HepG2 (cell line): ENCODE measurements at regions not wholly inside any gene's neighbourhood (a gene's known extent, or its start where the extent isn't known, plus 50 kb on each side); places are given as distances from the start of the nearest gene placed in this dataset.

Experiments used
- ADNP ChIP-seq: sonication (generic); formaldehyde crosslinking; IDR thresholded peaks from 2 replicates; pipeline ENCODE4 v1.4.0; 2020; ENCODE audit warnings: missing genetic modification reagents
- ARNT2 ChIP-seq: sonication (generic); formaldehyde crosslinking; IDR thresholded peaks from 2 replicates; pipeline ENCODE4 v1.8.0; 2022; ENCODE audit warnings: mild to moderate bottlenecking, low read depth, missing genetic modification reagents, moderate library complexity
- BORCS8-MEF2B ChIP-seq: sonication (generic); formaldehyde crosslinking; IDR thresholded peaks from 2 replicates; pipeline ENCODE4 v1.8.0; 2022; ENCODE audit warnings: mild to moderate bottlenecking, missing genetic modification reagents
- FOSL1 ChIP-seq: sonication (generic); formaldehyde crosslinking; IDR thresholded peaks from 2 replicates; pipeline ENCODE4 v1.9.0; 2021; ENCODE audit warnings: missing genetic modification reagents, borderline replicate concordance
- FOXK1 ChIP-seq: sonication (generic); formaldehyde crosslinking; IDR thresholded peaks from 2 replicates; pipeline ENCODE4 v1.4.0; 2020; ENCODE audit warnings: low read depth, missing genetic modification reagents, borderline replicate concordance
- HDAC2 ChIP-seq: sonication (generic); formaldehyde crosslinking; IDR thresholded peaks from 2 replicates; pipeline ENCODE4 v1.4.0; 2020; ENCODE audit warnings: missing genetic modification reagents
- KDM5B ChIP-seq: sonication (generic); formaldehyde crosslinking; IDR thresholded peaks from 2 replicates; pipeline ENCODE4 v1.4.0; 2020; ENCODE audit warnings: missing genetic modification reagents, mild to moderate bottlenecking, borderline replicate concordance
- MTA1 ChIP-seq: sonication (generic); formaldehyde crosslinking; IDR thresholded peaks from 2 replicates; pipeline ENCODE4 v1.4.0; 2020; ENCODE audit warnings: missing genetic modification reagents, mild to moderate bottlenecking, borderline replicate concordance
- NFKB2 ChIP-seq: sonication (generic); formaldehyde crosslinking; IDR thresholded peaks from 2 replicates; pipeline ENCODE4 v1.4.0; 2020; ENCODE audit warnings: missing genetic modification reagents, borderline replicate concordance
- PAX8 ChIP-seq: sonication (generic); formaldehyde crosslinking; IDR thresholded peaks from 2 replicates; pipeline ENCODE4 v1.8.0; 2022; ENCODE audit warnings: mild to moderate bottlenecking, missing genetic modification reagents, borderline replicate concordance
- SIN3B ChIP-seq: fragments of 150-350 bp; IDR thresholded peaks from 2 replicates; pipeline ENCODE4 v1.6.1; 2014; ENCODE audit warnings: low read length
- SMARCE1 ChIP-seq: fragments of 450-650 bp; IDR thresholded peaks from 2 replicates; pipeline ENCODE4 v1.6.1; 2017; ENCODE audit warnings: borderline replicate concordance
- TBX3 ChIP-seq: fragments of 450-650 bp; IDR thresholded peaks from 2 replicates; pipeline ENCODE4 v1.6.1; 2017; ENCODE audit warnings: antibody characterized with exemption, mild to moderate bottlenecking, inconsistent platforms, borderline replicate concordance
- TRIM22 ChIP-seq: fragments of 450-650 bp; IDR thresholded peaks from 2 replicates; pipeline ENCODE4 v1.6.1; 2017
- ZFP62 ChIP-seq: sonication (generic); formaldehyde crosslinking; IDR thresholded peaks from 2 replicates; pipeline ENCODE4 v1.4.0; 2020; ENCODE audit warnings: missing genetic modification reagents
- ZNF260 ChIP-seq: sonication (generic); formaldehyde crosslinking; IDR thresholded peaks from 2 replicates; pipeline ENCODE4 v1.4.0; 2020; ENCODE audit warnings: missing genetic modification reagents, low read depth, mild to moderate bottlenecking, borderline replicate concordance
- ZNF597 ChIP-seq: sonication (generic); formaldehyde crosslinking; IDR thresholded peaks from 2 replicates; pipeline ENCODE4 v1.5.0; 2020; ENCODE audit warnings: missing genetic modification reagents
- ZNF607 ChIP-seq: sonication (generic); formaldehyde crosslinking; IDR thresholded peaks from 2 replicates; pipeline ENCODE4 v1.5.1; 2020; ENCODE audit warnings: missing genetic modification reagents, mild to moderate bottlenecking, borderline replicate concordance
- ZNF891 ChIP-seq: sonication (generic); formaldehyde crosslinking; IDR thresholded peaks from 2 replicates; pipeline ENCODE4 v1.5.0; 2020; ENCODE audit warnings: mild to moderate bottlenecking, missing genetic modification reagents
- ZSCAN30 ChIP-seq: sonication (generic); formaldehyde crosslinking; IDR thresholded peaks from 2 replicates; pipeline ENCODE4 v1.5.0; 2020; ENCODE audit warnings: mild to moderate bottlenecking, missing genetic modification reagents
- TF ChIP-seq, protein P1 (sequence below): sonication (generic); formaldehyde crosslinking; IDR thresholded peaks from 2 replicates; pipeline ENCODE4 v1.4.0; 2020; ENCODE audit warnings: low read depth, mild to moderate bottlenecking, missing genetic modification reagents
- TF ChIP-seq, protein P2 (sequence below): sonication (generic); formaldehyde crosslinking; IDR thresholded peaks from 2 replicates; pipeline ENCODE4 v1.4.0; 2020; ENCODE audit warnings: missing genetic modification reagents, low read depth, mild to moderate bottlenecking, borderline replicate concordance
- TF ChIP-seq, protein P3 (sequence below): sonication (generic); formaldehyde crosslinking; IDR thresholded peaks from 2 replicates; pipeline ENCODE4 v1.4.0; 2020; ENCODE audit warnings: missing genetic modification reagents

- TF ChIP-seq BORCS8-MEF2B (CRISPR knock-in tag) (peak; percentile 78), MTA1 (peak; percentile 91), ARNT2 (CRISPR knock-in tag) (no peak), NFKB2 (CRISPR knock-in tag) (peak; percentile 85), ZFP62 (CRISPR knock-in tag) (no peak), TBX3 (peak; percentile 5; the same call in 1 of the 2 replicates), KDM5B (CRISPR knock-in tag) (peak; percentile 82), PAX8 (CRISPR knock-in tag) (0 out of 2 replicates have a peak, but pooled peaks have one; percentile 28), TRIM22 (no peak), FOXK1 (CRISPR knock-in tag) (peak; percentile 58), FOSL1 (CRISPR knock-in tag) (no peak), ADNP (CRISPR knock-in tag) (0 out of 2 replicates have a peak, but pooled peaks have one; percentile 21), ZNF597 (CRISPR knock-in tag) (no peak), ZSCAN30 (CRISPR knock-in tag) (0 out of 2 replicates have a peak, but pooled peaks have one; percentile 22), SIN3B (no peak), ZNF607 (CRISPR knock-in tag) (0 out of 2 replicates have a peak, but pooled peaks have one; percentile 7), HDAC2 (CRISPR knock-in tag) (peak; percentile 90; the same call in 1 of the 2 replicates), ZNF260 (CRISPR knock-in tag) (no peak), SMARCE1 (no peak), ZNF891 (no peak; the same call in 1 of the 2 replicates)
- TF ChIP-seq, protein P1, sequence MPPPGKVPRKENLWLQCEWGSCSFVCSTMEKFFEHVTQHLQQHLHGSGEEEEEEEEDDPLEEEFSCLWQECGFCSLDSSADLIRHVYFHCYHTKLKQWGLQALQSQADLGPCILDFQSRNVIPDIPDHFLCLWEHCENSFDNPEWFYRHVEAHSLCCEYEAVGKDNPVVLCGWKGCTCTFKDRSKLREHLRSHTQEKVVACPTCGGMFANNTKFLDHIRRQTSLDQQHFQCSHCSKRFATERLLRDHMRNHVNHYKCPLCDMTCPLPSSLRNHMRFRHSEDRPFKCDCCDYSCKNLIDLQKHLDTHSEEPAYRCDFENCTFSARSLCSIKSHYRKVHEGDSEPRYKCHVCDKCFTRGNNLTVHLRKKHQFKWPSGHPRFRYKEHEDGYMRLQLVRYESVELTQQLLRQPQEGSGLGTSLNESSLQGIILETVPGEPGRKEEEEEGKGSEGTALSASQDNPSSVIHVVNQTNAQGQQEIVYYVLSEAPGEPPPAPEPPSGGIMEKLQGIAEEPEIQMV (CRISPR knock-in tag) = peak; percentile 44; the same call in 1 of the 2 replicates
- TF ChIP-seq, protein P2, sequence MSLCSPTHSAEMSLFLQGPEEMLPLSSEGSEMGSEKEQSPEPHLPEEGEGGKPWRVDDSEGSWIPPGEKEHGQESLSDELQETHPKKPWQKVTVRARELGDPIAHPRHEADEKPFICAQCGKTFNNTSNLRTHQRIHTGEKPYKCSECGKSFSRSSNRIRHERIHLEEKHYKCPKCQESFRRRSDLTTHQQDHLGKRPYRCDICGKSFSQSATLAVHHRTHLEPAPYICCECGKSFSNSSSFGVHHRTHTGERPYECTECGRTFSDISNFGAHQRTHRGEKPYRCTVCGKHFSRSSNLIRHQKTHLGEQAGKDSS (CRISPR knock-in tag) = peak; percentile 92; the same call in 1 of the 2 replicates
- TF ChIP-seq, protein P3, sequence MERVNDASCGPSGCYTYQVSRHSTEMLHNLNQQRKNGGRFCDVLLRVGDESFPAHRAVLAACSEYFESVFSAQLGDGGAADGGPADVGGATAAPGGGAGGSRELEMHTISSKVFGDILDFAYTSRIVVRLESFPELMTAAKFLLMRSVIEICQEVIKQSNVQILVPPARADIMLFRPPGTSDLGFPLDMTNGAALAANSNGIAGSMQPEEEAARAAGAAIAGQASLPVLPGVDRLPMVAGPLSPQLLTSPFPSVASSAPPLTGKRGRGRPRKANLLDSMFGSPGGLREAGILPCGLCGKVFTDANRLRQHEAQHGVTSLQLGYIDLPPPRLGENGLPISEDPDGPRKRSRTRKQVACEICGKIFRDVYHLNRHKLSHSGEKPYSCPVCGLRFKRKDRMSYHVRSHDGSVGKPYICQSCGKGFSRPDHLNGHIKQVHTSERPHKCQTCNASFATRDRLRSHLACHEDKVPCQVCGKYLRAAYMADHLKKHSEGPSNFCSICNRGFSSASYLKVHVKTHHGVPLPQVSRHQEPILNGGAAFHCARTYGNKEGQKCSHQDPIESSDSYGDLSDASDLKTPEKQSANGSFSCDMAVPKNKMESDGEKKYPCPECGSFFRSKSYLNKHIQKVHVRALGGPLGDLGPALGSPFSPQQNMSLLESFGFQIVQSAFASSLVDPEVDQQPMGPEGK (CRISPR knock-in tag) = peak; percentile 100
Measured at GRCh38 chr4:3830774-3831528, 64.8 kb downstream of the ADRA2C start (continued).
